ENCODE measurements at regions not wholly inside any gene's neighbourhood (a gene's known extent, or its start where the extent isn't known, plus 50 kb on each side); places are given as distances from the start of the nearest gene placed in this dataset.
"Not testable (repeated sequence)": the region's sequence is repeated elsewhere in the genome, so short reads cannot be mapped to it uniquely, and the experiment has no call there.

DNA sequence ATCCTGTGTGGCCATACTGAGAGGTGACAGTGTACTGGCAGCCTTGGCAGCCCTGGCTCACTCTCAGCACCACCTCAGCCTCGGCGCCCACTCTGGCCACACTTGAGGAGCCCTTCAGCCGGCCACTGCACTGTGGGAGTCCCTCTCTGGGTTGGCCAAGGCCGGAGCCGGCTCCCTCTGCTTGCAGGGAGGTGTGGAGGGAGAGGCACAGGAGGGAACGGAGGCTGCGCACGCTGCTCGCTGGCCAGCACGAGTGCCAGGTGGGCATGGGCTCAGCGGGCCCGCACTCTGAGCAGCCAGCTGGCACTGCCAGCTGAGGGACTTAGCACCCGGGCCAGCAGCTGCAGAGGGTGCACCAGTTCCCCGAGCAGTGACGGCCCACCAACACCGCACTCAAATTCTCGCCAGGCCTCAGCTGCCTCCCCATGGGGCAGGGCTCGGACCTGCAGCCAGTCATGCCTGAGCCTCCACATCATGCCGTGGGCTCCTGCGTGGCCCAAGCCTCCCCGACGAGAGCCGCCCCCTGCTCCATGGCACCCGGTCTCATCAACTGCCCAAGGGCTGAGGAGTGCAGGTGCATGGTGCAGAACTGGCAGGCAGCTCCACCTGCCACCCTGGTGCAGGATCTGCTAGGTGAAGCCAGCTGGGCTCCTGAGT is 184.4 kb upstream of the TOX3 start:
- no peak for DNase-seq (ENCODE audit: low read depth in 2 of 2)

DNA sequence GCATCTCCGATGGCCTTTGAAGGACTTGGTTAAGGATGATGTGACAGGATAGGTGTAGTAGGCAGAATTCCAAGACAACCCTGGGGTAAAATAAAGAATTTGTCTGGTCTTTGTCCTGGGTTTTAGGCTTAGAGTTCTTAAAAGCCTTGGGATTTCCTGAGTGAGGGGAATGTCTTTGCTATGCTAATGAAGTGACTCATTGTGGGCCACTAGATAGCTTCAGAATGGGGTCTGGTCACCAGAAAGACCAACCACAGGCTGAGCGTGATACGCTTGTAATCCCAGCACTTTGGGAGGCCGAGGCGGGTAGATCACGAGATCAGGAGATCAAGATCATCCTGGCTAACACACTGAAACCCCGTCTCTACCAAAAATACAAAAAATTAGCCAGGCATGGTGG is 182.8 kb upstream of the TOX3 start:
- DNase-seq (ENCODE audit: low read depth in 2 of 2): no peak

DNA sequence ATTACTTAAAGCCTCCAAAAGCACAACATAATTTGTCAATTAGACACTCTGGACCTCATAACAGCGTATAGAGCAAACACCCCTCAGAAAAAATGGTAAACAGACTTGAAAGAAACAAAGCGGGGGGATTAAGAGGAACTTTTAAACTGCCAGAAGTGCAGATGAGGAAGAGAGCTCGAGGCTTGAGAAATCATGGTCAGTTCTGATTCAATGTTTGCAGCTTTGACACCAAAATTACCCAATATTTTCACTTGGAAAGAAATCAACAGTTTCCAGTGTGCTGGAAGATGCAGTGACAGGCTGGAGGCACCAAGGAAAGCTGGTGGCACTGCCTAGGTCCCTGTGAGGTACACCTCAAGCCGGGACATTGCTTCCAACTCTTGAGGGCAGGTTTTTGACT is 180.9 kb upstream of the TOX3 start:
- no peak for DNase-seq (ENCODE audit: low read depth in 2 of 2)

DNA sequence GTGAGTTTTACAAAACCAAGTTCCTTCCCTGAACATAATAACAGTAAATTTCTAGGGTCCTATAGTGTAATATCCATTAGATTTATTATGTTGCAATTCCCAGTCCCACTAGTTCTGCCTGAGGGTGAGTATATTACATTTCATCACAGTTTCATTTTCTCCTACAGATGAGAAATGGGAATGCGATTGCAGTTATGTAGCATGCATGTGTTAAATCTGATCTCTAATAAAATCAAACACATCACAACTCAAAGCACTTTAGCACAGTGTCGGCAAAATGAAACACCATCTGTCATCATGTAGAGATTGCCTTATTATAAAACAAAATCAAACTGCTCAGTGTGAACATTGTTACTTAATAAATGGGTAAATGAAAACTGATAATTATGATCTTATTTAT is 180.5 kb upstream of the TOX3 start:
- no peak for DNase-seq (ENCODE audit: low read depth in 2 of 2)

DNA sequence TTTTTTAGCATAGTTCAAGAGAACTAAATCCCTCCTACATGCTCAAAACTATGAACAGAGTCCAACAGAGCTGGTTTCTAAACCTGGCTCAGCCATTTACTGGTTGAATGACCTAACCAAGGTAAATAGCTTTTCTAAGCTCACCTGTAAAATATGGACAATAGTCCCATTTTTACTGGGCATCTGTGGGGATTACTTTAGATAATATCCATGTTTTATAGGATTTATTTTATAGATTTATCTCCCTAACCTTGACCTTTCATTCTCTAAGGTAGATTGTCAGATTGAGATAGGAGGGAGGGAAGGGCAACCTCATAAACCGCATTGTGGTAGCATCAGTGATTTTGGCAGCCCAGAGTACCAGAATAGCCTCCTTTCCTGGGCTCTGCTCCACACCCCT is 178.5 kb upstream of the TOX3 start:
- DNase-seq (ENCODE audit: low read depth in 2 of 2): no peak

DNA sequence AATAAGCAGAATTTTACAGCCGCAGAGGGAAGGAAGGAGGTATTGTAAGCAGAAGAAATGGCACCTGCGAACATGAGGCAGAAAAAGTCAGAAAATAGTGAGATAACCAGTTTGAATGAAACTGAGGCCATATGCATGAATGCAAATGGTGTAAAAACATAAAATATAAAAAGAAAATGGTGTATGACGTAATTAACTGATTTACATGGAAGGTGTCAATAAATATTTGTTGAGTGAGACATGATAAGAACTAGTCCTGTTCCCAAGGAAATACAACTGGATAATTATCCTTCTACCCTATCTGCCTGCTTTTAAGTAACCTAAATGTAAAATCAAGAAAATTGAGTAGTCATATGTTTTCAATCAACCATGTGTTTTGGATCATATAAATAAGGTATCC is 178.1 kb upstream of the TOX3 start:
- no peak for DNase-seq (ENCODE audit: low read depth in 2 of 2)

DNA sequence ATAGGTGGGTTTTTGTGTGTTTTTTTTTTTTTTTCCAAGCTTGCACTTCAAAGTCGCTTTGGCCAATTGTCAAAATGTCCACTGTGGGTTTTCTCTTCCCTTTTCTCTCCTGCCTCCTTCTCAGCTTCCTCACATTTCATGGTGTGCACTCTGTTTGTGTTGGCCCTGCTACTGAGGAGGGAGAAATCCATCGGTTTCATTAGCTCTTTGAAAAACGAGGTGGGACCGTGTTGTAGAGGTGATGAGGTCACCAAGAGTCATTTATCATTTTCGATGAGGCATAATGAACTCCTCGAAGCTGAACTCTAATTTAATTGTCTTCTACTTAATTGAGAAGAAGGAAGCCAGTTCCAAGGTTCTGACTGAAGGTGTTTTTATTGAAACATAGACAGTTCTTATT is 174.4 kb upstream of the TOX3 start:
- DNase-seq (ENCODE audit: low read depth in 2 of 2): no peak

DNA sequence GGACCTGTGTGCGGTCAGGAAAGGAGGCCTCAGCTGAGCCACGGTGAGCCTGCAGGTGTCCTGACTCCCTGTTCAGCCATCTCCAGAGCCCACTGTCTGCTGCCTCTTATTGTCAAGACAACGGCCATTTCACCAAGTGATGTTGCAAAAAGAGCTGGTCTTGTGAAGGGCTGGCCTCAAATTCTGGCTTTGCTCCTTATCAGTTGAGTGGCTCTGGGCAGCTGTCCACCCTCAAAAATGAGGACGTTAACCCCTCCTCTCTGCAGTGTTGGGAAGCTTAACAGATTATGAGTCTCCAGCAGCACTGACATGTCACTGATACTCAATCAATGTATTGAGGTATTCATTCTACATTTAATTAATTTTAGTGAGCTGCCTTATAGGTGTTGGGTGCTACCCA is 171.1 kb upstream of the TOX3 start:
- no peak for DNase-seq (ENCODE audit: low read depth in 2 of 2)

DNA sequence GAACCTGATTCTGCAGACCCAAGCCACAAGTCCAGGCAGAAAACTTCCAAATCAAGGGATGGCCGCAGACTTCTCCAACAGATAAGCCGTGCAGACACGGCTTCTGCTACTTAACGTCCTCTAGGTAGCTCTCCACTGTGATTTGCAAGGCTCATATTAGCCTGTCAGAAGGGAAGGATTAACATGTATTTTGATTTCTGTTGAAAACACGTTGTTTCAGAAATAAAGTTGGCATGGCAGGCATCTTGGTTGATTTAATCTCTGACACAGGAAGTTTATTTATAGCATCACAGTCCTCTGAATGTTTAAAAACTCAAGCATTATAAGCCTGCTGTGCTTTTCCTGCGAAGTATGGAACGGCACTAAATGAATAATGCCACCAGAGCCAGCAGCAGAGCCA is 166.8 kb upstream of the TOX3 start:
- no peak for DNase-seq (ENCODE audit: low read depth in 2 of 2)

DNA sequence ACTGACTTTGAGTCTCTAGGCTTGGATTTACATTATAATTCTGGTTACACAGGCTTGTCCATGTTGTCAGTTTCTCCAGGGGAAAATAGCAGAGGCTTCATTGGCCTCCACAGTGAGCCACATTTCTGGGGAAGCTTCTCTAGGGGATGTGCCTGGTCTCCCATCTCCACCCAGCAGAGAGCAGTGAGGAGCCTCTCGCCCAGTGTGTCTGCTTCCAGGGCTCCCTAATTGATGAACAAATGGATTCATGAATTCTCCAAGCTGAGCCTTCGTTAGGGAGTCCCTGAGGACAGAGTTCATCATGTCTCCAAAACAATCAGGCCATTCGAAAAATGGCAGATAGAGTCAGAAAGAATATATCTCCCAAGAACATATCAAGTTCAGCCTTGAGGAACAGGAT is 162.4 kb upstream of the TOX3 start:
- DNase-seq (ENCODE audit: low read depth in 2 of 2): no peak

DNA sequence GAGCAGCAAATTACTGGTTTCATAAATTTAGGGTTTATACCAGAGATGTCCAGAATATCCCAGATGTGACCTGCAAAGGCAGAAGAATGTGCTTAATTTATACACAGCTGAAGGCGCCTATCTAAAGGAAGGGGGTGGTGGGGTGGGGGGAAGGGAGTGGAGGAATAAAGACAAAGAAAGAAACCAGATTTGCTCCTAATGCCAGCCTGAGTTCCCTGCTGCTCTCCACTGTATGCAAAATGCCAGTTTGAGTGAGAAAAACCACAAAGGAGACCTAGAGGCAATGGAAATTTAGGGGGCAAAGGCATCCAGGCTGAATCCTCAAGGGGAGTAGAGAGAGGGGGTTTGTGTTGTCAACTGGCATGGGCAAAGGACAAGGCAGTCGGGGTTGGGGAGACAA is 161.5 kb upstream of the TOX3 start:
- DNase-seq (ENCODE audit: low read depth in 2 of 2): no peak

DNA sequence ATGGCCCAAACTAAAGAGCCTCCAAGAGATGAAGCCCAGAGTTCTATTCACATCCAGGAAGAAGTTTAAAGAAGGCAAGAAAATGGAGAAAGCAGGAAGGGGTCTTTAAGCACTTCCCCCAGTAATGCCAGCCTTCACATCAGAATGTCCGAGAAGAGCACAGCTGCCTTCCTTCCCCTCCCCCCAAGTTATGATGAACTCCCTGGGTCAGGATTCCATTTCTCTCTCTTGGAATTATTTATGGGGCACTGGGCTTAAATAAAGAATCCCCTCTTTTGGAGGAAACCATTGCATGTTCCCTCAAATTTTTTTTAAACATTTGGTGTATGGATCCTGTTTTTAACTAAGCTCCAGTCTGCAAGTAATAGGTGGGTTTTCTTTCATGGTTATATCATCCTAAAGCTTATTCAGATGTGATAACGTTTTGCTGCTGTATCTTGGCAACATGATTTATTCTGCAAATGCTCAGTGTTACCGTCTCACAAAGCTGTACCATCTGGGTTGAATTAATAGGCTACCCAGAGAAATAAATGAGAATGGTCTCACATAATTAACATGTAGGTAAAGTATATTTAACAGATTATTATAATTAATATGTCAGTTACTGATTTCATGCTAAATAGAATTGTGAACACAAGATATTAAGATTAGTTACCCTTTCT is 160.9 kb upstream of the TOX3 start:
- no peak for DNase-seq (ENCODE audit: low read depth in 2 of 2)

DNA sequence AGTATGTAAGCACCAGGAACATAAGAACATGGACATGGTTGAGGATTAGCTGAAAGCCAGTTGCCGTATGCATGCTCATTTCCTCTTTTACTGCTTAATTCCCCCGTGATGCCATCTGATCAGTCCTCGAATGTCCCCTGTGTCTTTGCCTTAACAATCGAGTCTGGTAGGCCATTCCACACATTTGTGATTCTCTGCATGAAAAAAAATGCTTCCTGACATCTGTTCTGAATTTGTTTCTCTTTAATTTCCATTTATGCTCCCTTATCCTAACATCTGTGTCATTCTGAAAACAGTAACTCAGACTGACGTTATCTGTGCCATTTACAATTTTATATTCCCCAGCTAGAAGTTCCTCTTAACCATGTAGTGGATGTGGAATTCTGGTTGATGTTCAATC is 158.2 kb upstream of the TOX3 start:
- DNase-seq (ENCODE audit: low read depth in 2 of 2): no peak

DNA sequence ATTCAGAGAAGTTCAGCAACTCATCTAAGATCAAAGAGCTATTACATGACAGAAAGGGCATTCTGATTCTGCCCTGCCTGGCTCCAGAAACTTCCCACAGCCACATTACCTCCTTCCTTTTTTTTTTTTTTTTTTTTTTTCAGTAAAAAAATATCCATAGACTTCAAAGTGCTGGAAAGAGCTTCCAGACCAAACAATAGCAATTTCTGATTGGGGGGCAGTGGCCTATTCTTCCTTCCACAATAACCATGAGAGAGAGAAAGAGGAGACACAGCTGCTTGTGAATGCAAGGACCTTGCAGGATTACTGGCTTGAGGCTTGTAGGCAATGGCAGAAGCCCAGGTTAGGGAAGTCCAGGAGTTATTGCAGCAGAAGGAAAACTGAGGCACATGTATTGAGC is 151.0 kb upstream of the TOX3 start:
- DNase-seq (ENCODE audit: low read depth in 2 of 2): no peak

DNA sequence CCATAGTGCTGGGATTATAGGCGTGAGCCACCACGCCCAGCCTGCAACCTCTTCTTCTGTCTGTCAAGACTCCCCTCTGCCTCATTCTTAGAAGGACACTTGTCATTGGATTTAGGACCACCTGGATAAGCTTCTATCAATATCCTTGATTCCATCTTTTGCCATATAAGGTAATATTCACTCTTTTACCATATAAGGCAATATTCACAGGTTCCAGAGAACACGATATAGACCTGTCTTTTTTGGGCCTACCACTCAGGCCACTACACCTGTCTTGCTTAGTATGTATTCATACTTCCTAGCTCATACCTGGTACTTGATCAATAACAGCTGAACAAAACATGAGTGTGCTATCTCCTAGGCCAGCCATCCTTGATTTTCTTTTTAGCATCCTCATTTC is 149.2 kb upstream of the TOX3 start:
- no peak for DNase-seq (ENCODE audit: low read depth in 2 of 2)

DNA sequence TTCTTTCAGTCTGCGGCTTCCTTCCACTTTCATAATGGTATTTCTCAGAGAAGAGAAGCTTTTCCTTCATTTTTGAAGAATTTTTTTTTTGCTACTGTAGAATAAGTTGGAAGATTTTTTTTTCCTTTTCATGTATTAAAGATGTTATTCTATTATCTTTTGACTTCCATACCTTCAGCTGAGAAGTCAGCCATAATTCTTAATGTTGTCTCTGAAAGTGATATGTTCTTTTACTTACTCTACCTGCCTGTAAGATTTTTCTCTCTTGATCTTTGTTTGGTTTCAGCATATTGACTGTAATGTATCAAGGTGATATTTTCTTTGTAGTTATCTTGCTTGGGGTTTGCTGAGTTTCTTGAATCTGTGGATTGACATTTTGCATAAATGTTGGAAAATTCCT is 143.5 kb upstream of the TOX3 start:
- no peak for DNase-seq (ENCODE audit: low read depth in 2 of 2)

DNA sequence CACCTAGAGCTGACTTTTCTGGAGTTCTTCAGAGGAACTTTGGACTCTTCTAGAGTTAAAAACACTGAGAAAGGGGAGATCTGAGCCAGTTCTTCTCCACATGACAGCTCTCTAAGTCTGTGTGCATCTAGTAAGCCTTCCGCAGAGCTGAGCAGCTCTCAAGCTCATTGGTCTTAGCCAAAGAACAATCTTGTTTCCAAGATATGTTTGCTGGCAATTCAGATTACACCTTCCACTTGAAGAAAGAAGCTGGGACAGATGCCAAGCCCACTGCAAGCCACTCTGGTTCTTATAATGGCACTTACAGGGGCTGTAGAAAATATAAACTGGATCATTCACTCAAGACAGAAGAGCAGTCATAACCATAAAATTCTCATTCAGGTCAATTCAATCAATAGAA is 134.1 kb upstream of the TOX3 start:
- no peak for DNase-seq (ENCODE audit: low read depth in 2 of 2)

DNA sequence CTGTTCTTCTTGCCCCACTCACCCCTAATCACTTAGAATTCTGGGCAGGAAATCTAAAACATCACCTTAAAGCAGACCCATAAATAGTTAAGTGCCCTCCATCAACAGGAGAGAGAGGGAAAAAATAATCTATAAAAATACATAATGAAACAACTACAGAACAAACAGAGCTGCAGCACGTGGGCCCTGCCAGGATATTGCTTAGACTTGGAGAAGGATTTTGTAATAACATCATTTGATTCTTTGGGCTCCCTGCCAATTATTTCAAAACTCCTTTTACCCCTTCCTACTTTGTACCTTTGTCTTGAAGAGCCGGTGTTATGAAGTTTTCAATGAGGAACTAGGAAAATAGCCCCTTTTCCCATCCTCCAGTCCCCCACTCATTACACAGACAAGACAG is 130.6 kb upstream of the TOX3 start:
- DNase-seq (ENCODE audit: low read depth in 2 of 2): no peak

DNA sequence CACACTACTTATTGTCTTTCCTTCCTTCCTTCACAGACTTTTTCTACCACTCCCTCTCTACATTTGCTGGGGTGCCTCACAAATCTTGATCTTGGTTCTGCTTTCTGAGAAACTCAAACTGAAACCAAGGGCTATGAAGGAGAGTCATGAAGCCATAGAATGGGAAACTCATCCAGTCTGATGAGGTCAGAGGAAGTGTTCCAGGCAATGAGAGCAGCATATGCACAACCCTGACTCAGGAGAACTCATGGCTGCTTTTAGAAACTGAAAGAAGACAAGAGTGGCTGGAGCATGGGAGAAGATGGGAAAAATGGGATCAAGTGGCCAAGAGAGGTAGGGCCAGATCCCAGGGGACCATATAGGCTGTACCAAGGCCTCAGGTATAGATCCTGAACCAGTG is 130.0 kb upstream of the TOX3 start:
- no peak for DNase-seq (ENCODE audit: low read depth in 2 of 2)

DNA sequence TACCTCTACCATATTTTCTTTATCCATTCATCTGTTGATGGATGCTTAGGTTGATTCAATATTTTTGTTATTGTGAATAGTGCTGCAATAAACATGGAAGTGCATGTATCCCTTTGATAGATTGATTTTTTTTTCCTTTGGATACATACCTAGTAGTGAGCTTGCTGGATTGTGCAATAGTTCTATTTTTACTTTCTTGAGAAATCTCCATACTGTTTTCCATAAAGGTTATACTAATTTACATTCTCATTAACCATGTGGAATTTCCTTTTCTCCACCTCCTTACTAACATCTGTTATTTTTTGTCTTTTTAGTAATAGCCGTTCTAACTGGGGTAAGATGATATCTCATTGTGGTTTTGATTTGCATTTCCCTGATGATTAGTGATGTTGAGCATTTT is 124.6 kb upstream of the TOX3 start:
- no peak for DNase-seq (ENCODE audit: low read depth in 2 of 2)

DNA sequence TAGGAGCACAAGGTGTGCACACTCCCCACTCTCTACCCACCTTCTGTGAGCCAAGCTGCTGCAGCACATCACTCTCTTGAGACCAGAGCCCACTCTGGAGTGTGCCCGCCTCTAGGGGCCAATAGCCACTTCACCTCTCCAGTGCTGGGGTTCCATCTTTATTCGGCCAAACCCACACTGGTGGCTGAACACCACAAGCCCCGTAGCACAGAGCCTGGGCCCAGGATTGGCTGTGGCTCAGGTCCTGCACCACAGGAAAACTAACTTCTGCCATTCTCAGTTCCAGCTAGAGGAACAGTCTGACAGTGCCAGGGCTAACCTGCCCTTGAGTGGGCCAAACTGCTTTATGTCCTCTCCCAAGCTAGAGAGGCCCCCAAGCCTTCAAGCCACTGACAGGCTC is 111.0 kb upstream of the TOX3 start:
- no peak for DNase-seq (ENCODE audit: low read depth in 2 of 2)

DNA sequence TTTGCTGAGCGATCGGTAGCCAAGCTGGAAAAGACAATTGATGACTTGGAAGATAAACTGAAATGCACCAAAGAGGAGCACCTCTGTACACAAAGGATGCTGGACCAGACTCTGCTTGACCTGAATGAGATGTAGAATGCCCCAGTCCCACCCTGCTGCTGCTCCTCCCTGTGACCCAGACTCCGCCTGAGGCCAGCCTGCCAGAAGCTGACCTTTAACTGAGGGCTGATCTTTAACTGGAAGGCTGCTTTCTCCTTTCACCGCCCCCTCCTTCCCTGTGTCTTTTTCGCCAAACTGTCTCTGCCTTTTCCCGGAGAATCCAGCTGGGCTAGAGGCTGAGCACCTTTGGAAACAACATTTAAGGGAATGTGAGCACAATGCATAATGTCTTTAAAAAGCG is 109.0 kb upstream of the TOX3 start:
- not testable (repeated sequence) for DNase-seq (ENCODE audit: low read depth in 2 of 2)

DNA sequence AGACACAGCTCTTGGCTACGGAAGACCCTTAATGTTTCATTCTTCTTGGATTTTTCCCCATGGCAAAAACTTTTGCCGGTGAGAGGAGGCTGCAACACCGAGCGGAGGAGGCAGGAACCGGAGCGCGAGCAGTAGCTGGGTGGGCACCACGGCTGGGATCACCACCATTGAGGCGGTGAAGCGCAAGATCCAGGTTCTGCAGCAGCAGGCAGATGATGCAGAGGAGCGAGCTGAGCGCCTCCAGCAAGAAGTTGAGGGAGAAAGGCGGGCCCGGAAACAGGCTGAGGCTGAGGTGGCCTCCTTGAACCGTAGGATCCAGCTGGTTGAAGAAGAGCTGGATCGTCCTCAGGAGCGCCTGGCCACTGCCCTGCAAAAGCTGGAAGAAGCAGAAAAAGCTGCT is 108.2 kb upstream of the TOX3 start:
- not testable (repeated sequence) for DNase-seq (ENCODE audit: low read depth in 2 of 2)

DNA sequence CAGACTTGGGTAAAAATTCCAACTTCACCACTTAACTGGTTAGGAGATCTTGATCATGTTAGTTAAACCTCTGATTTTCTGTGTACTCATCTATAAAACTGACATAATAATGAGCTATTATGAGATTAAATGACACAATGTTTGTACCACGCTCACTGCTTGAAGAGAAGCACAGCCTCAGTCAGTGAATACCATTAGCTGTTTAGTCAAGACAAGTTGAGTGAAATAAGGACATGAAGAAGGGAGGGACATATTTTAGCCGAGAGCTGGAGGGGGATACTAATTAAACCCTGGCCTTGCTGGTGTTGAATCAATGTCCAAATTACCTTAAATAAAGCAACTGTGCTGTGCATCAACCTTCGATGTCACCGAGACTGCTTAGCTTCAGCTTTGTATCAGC is 105.1 kb upstream of the TOX3 start:
- no peak for DNase-seq (ENCODE audit: low read depth in 2 of 2)

All from activated CD4-positive, alpha-beta T cell treated with anti-CD3 and anti-CD28 coated beads for 24 hours (primary cell).